NB4 (cell line): ENCODE measurements at regions not wholly inside any gene's neighbourhood (a gene's known extent, or its start where the extent isn't known, plus 50 kb on each side); places are given as distances from the start of the nearest gene placed in this dataset.

Source experiments
- DNase-seq: peaks from one replicate; pipeline ENCODE4 v3.0.0; 2010; ENCODE audit warnings: low read depth
- H3K4me3 ChIP-seq: one replicate; pipeline ENCODE4 v1.5.1; 2011; ENCODE audit warnings: mild to moderate bottlenecking, low read depth, low read length, moderate library complexity
- MYC ChIP-seq: IDR thresholded peaks from 2 replicates; pipeline ENCODE4 v1.6.1; 2011; ENCODE audit warnings: low read depth, low read length
- POLR2A ChIP-seq: IDR thresholded peaks from 2 replicates; pipeline ENCODE4 v1.6.1; 2011; ENCODE audit warnings: mild to moderate bottlenecking; ENCODE audit not compliant: insufficient read length; ENCODE audit errors: extremely low read depth
- TF ChIP-seq, protein P1 (sequence below): IDR thresholded peaks from 2 replicates; pipeline ENCODE4 v1.6.1; 2011; ENCODE audit warnings: low read depth, low read length
- TF ChIP-seq, protein P2 (sequence below): IDR thresholded peaks from one replicate; pipeline ENCODE4 v1.5.1; 2012; ENCODE audit warnings: low read depth, low read length

GRCh38 chr4:26226629-26227376 is 94.0 kb upstream of the RBPJ start:
- TF ChIP-seq MYC (no peak), POLR2A (no peak)
- TF ChIP-seq, protein P1, sequence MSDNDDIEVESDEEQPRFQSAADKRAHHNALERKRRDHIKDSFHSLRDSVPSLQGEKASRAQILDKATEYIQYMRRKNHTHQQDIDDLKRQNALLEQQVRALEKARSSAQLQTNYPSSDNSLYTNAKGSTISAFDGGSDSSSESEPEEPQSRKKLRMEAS, result no peak
- TF ChIP-seq, protein P2, sequence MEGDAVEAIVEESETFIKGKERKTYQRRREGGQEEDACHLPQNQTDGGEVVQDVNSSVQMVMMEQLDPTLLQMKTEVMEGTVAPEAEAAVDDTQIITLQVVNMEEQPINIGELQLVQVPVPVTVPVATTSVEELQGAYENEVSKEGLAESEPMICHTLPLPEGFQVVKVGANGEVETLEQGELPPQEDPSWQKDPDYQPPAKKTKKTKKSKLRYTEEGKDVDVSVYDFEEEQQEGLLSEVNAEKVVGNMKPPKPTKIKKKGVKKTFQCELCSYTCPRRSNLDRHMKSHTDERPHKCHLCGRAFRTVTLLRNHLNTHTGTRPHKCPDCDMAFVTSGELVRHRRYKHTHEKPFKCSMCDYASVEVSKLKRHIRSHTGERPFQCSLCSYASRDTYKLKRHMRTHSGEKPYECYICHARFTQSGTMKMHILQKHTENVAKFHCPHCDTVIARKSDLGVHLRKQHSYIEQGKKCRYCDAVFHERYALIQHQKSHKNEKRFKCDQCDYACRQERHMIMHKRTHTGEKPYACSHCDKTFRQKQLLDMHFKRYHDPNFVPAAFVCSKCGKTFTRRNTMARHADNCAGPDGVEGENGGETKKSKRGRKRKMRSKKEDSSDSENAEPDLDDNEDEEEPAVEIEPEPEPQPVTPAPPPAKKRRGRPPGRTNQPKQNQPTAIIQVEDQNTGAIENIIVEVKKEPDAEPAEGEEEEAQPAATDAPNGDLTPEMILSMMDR, result no peak
- no peak for DNase-seq
- no peak overlapping the region for H3K4me3 ChIP-seq

DNA sequence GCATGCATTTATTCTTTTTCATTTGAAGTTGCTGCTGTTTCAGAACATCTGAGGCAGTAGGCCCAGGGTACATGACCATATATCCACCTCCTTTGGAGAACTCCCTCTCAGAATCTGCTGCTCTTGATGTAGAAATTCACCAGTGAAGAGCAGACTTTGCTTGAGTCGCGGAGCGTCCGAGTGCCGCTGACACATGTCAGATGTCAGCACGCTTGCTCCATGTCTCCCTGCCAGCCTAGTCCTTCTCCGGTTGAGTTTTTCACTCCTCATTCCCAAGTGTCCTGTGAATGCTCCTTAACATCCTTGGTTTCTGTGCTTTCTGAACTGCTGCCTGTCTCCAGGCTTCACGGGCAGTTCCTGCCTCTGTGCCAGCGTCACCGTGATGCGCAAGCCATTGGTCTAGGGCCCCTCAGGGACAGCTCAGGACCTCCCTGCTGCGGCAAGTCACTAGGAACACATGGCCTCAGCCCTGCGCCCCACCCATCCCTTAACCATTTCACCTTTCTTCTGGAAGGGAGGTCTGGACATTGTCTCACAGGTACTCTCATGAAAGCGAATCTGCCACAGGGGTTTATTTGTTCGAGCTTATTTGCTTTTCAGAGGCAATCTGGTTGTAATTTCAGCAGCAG is 93.1 kb upstream of the RBPJ start:
- no peak for DNase-seq
- H3K4me3 ChIP-seq, result no peak overlapping the region
- TF ChIP-seq MYC (no peak), POLR2A (no peak)
- TF ChIP-seq, protein P2, result no peak
- TF ChIP-seq, protein P1, result no peak

- H3K4me3 ChIP-seq, result no peak overlapping the region
- no peak for DNase-seq
- no peak for TF ChIP-seq POLR2A
- TF ChIP-seq, protein P2, result no peak
- TF ChIP-seq, protein P1, result no peak
- no peak for TF ChIP-seq MYC
Measured at GRCh38 chr4:26228883-26229282, 91.9 kb upstream of the RBPJ start.

DNA sequence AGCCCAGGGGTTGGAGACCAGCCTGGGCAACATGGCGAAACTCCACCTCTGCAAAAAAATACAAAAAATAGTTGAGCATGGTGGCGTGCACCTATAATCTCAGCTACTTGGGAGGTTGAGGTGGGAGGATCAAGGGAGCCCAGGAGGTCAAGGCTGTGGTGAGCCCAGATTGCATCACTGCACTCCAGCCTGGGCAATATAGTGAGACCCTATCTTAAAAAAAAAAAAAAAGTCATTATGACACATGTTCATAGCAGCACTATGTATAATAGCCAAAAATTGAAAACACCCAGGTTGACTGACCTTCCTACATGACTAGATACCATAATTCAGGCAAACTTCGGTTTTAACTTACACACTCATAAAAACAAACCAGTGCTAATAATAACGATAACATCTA is 90.8 kb upstream of the RBPJ start:
- no peak for DNase-seq
- H3K4me3 ChIP-seq, result no peak overlapping the region
- TF ChIP-seq MYC, result no peak
- TF ChIP-seq, protein P1, result no peak
- no peak for TF ChIP-seq POLR2A
- TF ChIP-seq, protein P2, result no peak

GRCh38 chr4:26233350-26233749 is 87.5 kb upstream of the RBPJ start:
- TF ChIP-seq, protein P1, result no peak
- TF ChIP-seq, protein P2, result no peak
- TF ChIP-seq MYC, result no peak
- no peak overlapping the region for H3K4me3 ChIP-seq
- DNase-seq, result no peak
